ENCODE measurements at regions not wholly inside any gene's neighbourhood (a gene's known extent, or its start where the extent isn't known, plus 50 kb on each side); places are given as distances from the start of the nearest gene placed in this dataset.

- no peak overlapping the region for H3K4me3 ChIP-seq (ENCODE audit: low read length)
- no peak for TF ChIP-seq ZNF274 (IDR thresholded peaks at IDR 0.05; ENCODE audit: low read depth, low read length)
Observed at GRCh38 chr3:104547031-104547430, 819.7 kb upstream of the ALCAM start.

- H3K4me3 ChIP-seq (ENCODE audit: low read length) = no peak overlapping the region
- no peak for TF ChIP-seq ZNF274 (IDR thresholded peaks at IDR 0.05; ENCODE audit: low read depth, low read length)
Observed at GRCh38 chr3:104548401-104548800, 818.3 kb upstream of the ALCAM start.

GRCh38 chr3:104549099-104549714, 817.5 kb upstream of the ALCAM start:
- no peak for TF ChIP-seq ZNF274 (IDR thresholded peaks at IDR 0.05; ENCODE audit: low read depth, low read length)
- no peak overlapping the region for H3K4me3 ChIP-seq (ENCODE audit: low read length)

- TF ChIP-seq ZNF274 (IDR thresholded peaks at IDR 0.05; ENCODE audit: low read depth, low read length) = no peak
- H3K4me3 ChIP-seq (ENCODE audit: low read length) = no peak overlapping the region
Observed at GRCh38 chr3:104553121-104553520, 813.6 kb upstream of the ALCAM start.

- no peak for TF ChIP-seq ZNF274 (IDR thresholded peaks at IDR 0.05; ENCODE audit: low read depth, low read length)
- H3K4me3 ChIP-seq (ENCODE audit: low read length) = no peak overlapping the region
Observed at GRCh38 chr3:104554425-104554824, 812.3 kb upstream of the ALCAM start.

GRCh38 chr3:104555728-104556127, 811.0 kb upstream of the ALCAM start:
- no peak for TF ChIP-seq ZNF274 (IDR thresholded peaks at IDR 0.05; ENCODE audit: low read depth, low read length)
- no peak overlapping the region for H3K4me3 ChIP-seq (ENCODE audit: low read length)

GRCh38 chr3:104556372-104557078, 810.2 kb upstream of the ALCAM start:
- no peak for TF ChIP-seq ZNF274 (IDR thresholded peaks at IDR 0.05; ENCODE audit: low read depth, low read length)
- H3K4me3 ChIP-seq (ENCODE audit: low read length) = no peak overlapping the region

GRCh38 chr3:104561324-104561723, 805.4 kb upstream of the ALCAM start:
- no peak overlapping the region for H3K4me3 ChIP-seq (ENCODE audit: low read length)
- no peak for TF ChIP-seq ZNF274 (IDR thresholded peaks at IDR 0.05; ENCODE audit: low read depth, low read length)

- no peak overlapping the region for H3K4me3 ChIP-seq (ENCODE audit: low read length)
- TF ChIP-seq ZNF274 (IDR thresholded peaks at IDR 0.05; ENCODE audit: low read depth, low read length) = no peak
Observed at GRCh38 chr3:104564045-104564643, 802.6 kb upstream of the ALCAM start.

- H3K4me3 ChIP-seq (ENCODE audit: low read length) = no peak overlapping the region
- TF ChIP-seq ZNF274 (IDR thresholded peaks at IDR 0.05; ENCODE audit: low read depth, low read length) = no peak
Observed at GRCh38 chr3:104566054-104566453, 800.7 kb upstream of the ALCAM start.

GRCh38 chr3:104575634-104576033, 791.1 kb upstream of the ALCAM start:
- no peak for TF ChIP-seq ZNF274 (IDR thresholded peaks at IDR 0.05; ENCODE audit: low read depth, low read length)

GRCh38 chr3:104578558-104578957, 788.2 kb upstream of the ALCAM start:
- H3K4me3 ChIP-seq (ENCODE audit: low read length) = no peak overlapping the region
- TF ChIP-seq ZNF274 (IDR thresholded peaks at IDR 0.05; ENCODE audit: low read depth, low read length) = no peak

More at GRCh38 chr3:104575634-104576033, 791.1 kb upstream of the ALCAM start:
- no peak overlapping the region for H3K4me3 ChIP-seq (ENCODE audit: low read length)

- no peak overlapping the region for H3K4me3 ChIP-seq (ENCODE audit: low read length)
- TF ChIP-seq ZNF274 (IDR thresholded peaks at IDR 0.05; ENCODE audit: low read depth, low read length) = no peak
Observed at GRCh38 chr3:104582092-104582491, 784.6 kb upstream of the ALCAM start.

GRCh38 chr3:104584682-104585081, 782.0 kb upstream of the ALCAM start:
- H3K4me3 ChIP-seq (ENCODE audit: low read length) = no peak overlapping the region
- TF ChIP-seq ZNF274 (IDR thresholded peaks at IDR 0.05; ENCODE audit: low read depth, low read length) = no peak

- no peak for TF ChIP-seq ZNF274 (IDR thresholded peaks at IDR 0.05; ENCODE audit: low read depth, low read length)
- no peak overlapping the region for H3K4me3 ChIP-seq (ENCODE audit: low read length)
Observed at GRCh38 chr3:104586344-104586743, 780.4 kb upstream of the ALCAM start.

All from GM08714 (cell line).